Left kidney (tissue), 1 donor: ENCODE measurements at regions not wholly inside any gene's neighbourhood (a gene's known extent, or its start where the extent isn't known, plus 50 kb on each side); places are given as distances from the start of the nearest gene placed in this dataset.
"Not testable (repeated sequence)": the region's sequence is repeated elsewhere in the genome, so short reads cannot be mapped to it uniquely, and the experiment has no call there.

ENCODE experiments used
- DNase-seq: peaks from one replicate; pipeline ENCODE4 v3.0.0-alpha.2; 2013

GRCh38 chr1:72521659-72522058 lies 239.3 kb upstream of the NEGR1 start:
- DNase-seq: no peak

- DNase-seq: no peak
Measured at GRCh38 chr1:72516826-72517225, 234.5 kb upstream of the NEGR1 start.

- no peak for DNase-seq
Measured at GRCh38 chr1:72516264-72516663, 233.9 kb upstream of the NEGR1 start.

- no peak for DNase-seq
Measured at GRCh38 chr1:72498371-72498770, 216.0 kb upstream of the NEGR1 start.

- no peak for DNase-seq
Measured at GRCh38 chr1:72489801-72490200, 207.5 kb upstream of the NEGR1 start.

GRCh38 chr1:72485801-72486200 lies 203.5 kb upstream of the NEGR1 start:
- no peak for DNase-seq

- no peak for DNase-seq
Measured at GRCh38 chr1:72483846-72484357, 201.6 kb upstream of the NEGR1 start.

- no peak for DNase-seq
Measured at GRCh38 chr1:72482736-72483413, 200.5 kb upstream of the NEGR1 start.

GRCh38 chr1:72481420-72481970 lies 199.2 kb upstream of the NEGR1 start:
- no peak for DNase-seq

GRCh38 chr1:72466376-72466775 lies 184.0 kb upstream of the NEGR1 start:
- no peak for DNase-seq

GRCh38 chr1:72462186-72462905 lies 180.0 kb upstream of the NEGR1 start:
- DNase-seq: peak; percentile 46

- no peak for DNase-seq
Measured at GRCh38 chr1:72442262-72442661, 159.9 kb upstream of the NEGR1 start.

GRCh38 chr1:72439036-72439435 lies 156.7 kb upstream of the NEGR1 start:
- no peak for DNase-seq

GRCh38 chr1:72438270-72438669 lies 155.9 kb upstream of the NEGR1 start:
- no peak for DNase-seq

GRCh38 chr1:72435025-72435424 lies 152.7 kb upstream of the NEGR1 start:
- no peak for DNase-seq

GRCh38 chr1:72434070-72434469 lies 151.7 kb upstream of the NEGR1 start:
- DNase-seq: no peak

- no peak for DNase-seq
Measured at GRCh38 chr1:72433591-72433990, 151.3 kb upstream of the NEGR1 start.

GRCh38 chr1:72432645-72433267 lies 150.4 kb upstream of the NEGR1 start:
- DNase-seq: no peak

GRCh38 chr1:72431810-72432209 lies 149.5 kb upstream of the NEGR1 start:
- DNase-seq: no peak

- not testable (repeated sequence) for DNase-seq
Measured at GRCh38 chr1:72428276-72428675, 145.9 kb upstream of the NEGR1 start.

- no peak for DNase-seq
Measured at GRCh38 chr1:72419229-72419628, 136.9 kb upstream of the NEGR1 start.

- no peak for DNase-seq
Measured at GRCh38 chr1:72412286-72412685, 129.9 kb upstream of the NEGR1 start.

GRCh38 chr1:72399807-72400206 lies 117.5 kb upstream of the NEGR1 start:
- no peak for DNase-seq
